HepG2 (cell line): ENCODE measurements at regions not wholly inside any gene's neighbourhood (a gene's known extent, or its start where the extent isn't known, plus 50 kb on each side); places are given as distances from the start of the nearest gene placed in this dataset.

Experiments used
- ATAC-seq: fragments of 200-7000 bp; cut with Tn5 transposase; 3 replicates; pipeline ENCODE4 v1.9.1; 2020; ENCODE audit warnings: mild to moderate bottlenecking, moderate library complexity
- BruUV-seq: library from RNA; stranded (reverse); fragments of 400-500 nt; replicated peaks from 2 replicates; lab custom pipeline; 2021; lab: Mats Ljungman, UMichigan
- CTCF ChIA-PET: fragments of 300-600 bp; formaldehyde crosslinking; extraction: SDS; loops from one replicate; lab custom pipeline; 2021; ENCODE audit warnings: low total read pairs, inconsistent platforms, low intra/inter-chr PET ratio; lab: Yijun Ruan, JAX
- POLR2A ChIA-PET: fragments of 350-600 bp; sonication (Branson Sonifier 250); formaldehyde crosslinking; loops from one replicate; lab custom pipeline; 2020; ENCODE audit warnings: antibody characterized with exemption, inconsistent platforms; lab: Yijun Ruan, JAX
- DNase-seq: peaks from one replicate; pipeline ENCODE4 v3.0.0-alpha.2; 2015; ENCODE audit warnings: low spot score
- FAIRE-seq: peaks from 3 replicates; lab custom pipeline; 2011; peaks lifted over from hg19 to GRCh38; lab: Jason Lieb, UNC
- H2AFZ ChIP-seq: one replicate; pipeline ENCODE4 v1.6.1; 2011; ENCODE audit warnings: low read length, inconsistent platforms
- H3K27ac ChIP-seq: fragments of 300-600 bp; 3 replicates; pipeline ENCODE4 v1.8.0; 2011; ENCODE audit warnings: mixed run types, mild to moderate bottlenecking, mixed read lengths, low read length, inconsistent platforms; ENCODE audit not compliant: insufficient read depth; ENCODE audit errors: extremely low read length
- H3K27me3 ChIP-seq, 2 experiments: fragments of 200-600 bp in 1 of 2; 2 replicates in 1 of 2; 3 replicates in 1 of 2; pipeline versions ENCODE4 v1.6.0 to v1.8.0; 2011; ENCODE audit warnings: low read length in 2 of 2, mild to moderate bottlenecking in 2 of 2, moderate library complexity in 2 of 2, inconsistent platforms in 1 of 2; ENCODE audit not compliant: insufficient read depth in 2 of 2, control insufficient read depth in 1 of 2
- H3K36me3 ChIP-seq, 2 experiments: fragments of 200-600 bp in 1 of 2; replicated peaks in 1 of 2; 2 replicates in 1 of 2; 3 replicates in 1 of 2; pipeline versions ENCODE4 v1.5.1 to v1.8.0; 2011; ENCODE audit warnings: low read length in 2 of 2, inconsistent platforms in 1 of 2; ENCODE audit not compliant: insufficient read depth in 2 of 2, control insufficient read depth in 1 of 2
- H3K4me1 ChIP-seq: 2 replicates; pipeline ENCODE4 v1.5.1; 2012; ENCODE audit warnings: low read length, inconsistent platforms; ENCODE audit not compliant: insufficient read depth
- H3K4me2 ChIP-seq: 2 replicates; pipeline ENCODE4 v1.6.0; 2011; ENCODE audit warnings: low read depth, low read length, inconsistent platforms
- H3K4me3 ChIP-seq, 3 experiments: fragments of 200-600 bp in 1 of 3; sonication (generic), shearing (Covaris generic) in 1 of 3; replicated peaks in 1 of 3; 2 replicates each; pipeline ENCODE4 v1.5.1; 2011 to 2016; ENCODE audit warnings: low read length in 3 of 3, inconsistent platforms in 2 of 3, low read depth in 2 of 3, mild to moderate bottlenecking in 2 of 3, control low read depth in 1 of 3, mixed read lengths in 1 of 3; ENCODE audit not compliant: insufficient read depth in 1 of 3
- H3K79me2 ChIP-seq: one replicate; pipeline ENCODE4 v1.6.1; 2011; ENCODE audit warnings: low read length, inconsistent platforms; ENCODE audit not compliant: insufficient read depth
- H3K9ac ChIP-seq: 2 replicates; pipeline ENCODE4 v1.6.0; 2011; ENCODE audit warnings: mild to moderate bottlenecking, low read depth, low read length, inconsistent platforms; ENCODE audit not compliant: insufficient read depth
- H3K9me3 ChIP-seq: 2 replicates; pipeline ENCODE4 v1.5.1; 2012; ENCODE audit warnings: mild to moderate bottlenecking, low read length
- H4K20me1 ChIP-seq: 2 replicates; pipeline ENCODE4 v1.6.0; 2011; ENCODE audit warnings: inconsistent platforms, mild to moderate bottlenecking, low read length, moderate library complexity; ENCODE audit not compliant: insufficient read depth
- AFF4 ChIP-seq: sonication (generic); formaldehyde crosslinking; IDR thresholded peaks from 2 replicates; pipeline ENCODE4 v1.4.0; 2020; ENCODE audit warnings: missing genetic modification reagents
- ELF1 ChIP-seq: sonication (generic); formaldehyde crosslinking; IDR thresholded peaks from 2 replicates; pipeline ENCODE4 v1.4.0; 2020; ENCODE audit warnings: missing genetic modification reagents
- MED8 ChIP-seq: sonication (generic); formaldehyde crosslinking; IDR thresholded peaks from 2 replicates; pipeline ENCODE4 v1.8.1; 2023; ENCODE audit warnings: mild to moderate bottlenecking, missing genetic modification reagents; ENCODE audit not compliant: insufficient replicate concordance
- RCOR2 ChIP-seq: IDR thresholded peaks from 2 replicates; pipeline ENCODE4 v1.6.1; 2016; ENCODE audit warnings: missing biosample characterization, missing genetic modification reagents
- RFXAP ChIP-seq: sonication (generic); formaldehyde crosslinking; IDR thresholded peaks from 2 replicates; pipeline ENCODE4 v1.4.0; 2020; ENCODE audit warnings: missing genetic modification reagents, borderline replicate concordance
- ZHX1 ChIP-seq: sonication (generic); formaldehyde crosslinking; IDR thresholded peaks from 2 replicates; pipeline ENCODE4 v1.8.1; 2022; ENCODE audit warnings: low read depth, mild to moderate bottlenecking, missing genetic modification reagents
- ZNF432 ChIP-seq: sonication (generic); formaldehyde crosslinking; IDR thresholded peaks from 2 replicates; pipeline ENCODE4 v1.5.0; 2020; ENCODE audit warnings: missing genetic modification reagents, mild to moderate bottlenecking, borderline replicate concordance
- ZNF501 ChIP-seq: sonication (generic); formaldehyde crosslinking; IDR thresholded peaks from 2 replicates; pipeline ENCODE4 v1.5.1; 2020; ENCODE audit warnings: mild to moderate bottlenecking, moderate library complexity, missing genetic modification reagents
- ZNF678 ChIP-seq: sonication (generic); formaldehyde crosslinking; IDR thresholded peaks from 2 replicates; pipeline ENCODE4 v1.4.0; 2020; ENCODE audit warnings: mild to moderate bottlenecking, missing genetic modification reagents
- ZNF850 ChIP-seq: sonication (generic); formaldehyde crosslinking; conservative IDR thresholded peaks from 2 replicates; pipeline ENCODE4 v1.9.0; 2021; ENCODE audit warnings: mild to moderate bottlenecking, missing genetic modification reagents
- WGBS: methylation state at CpG from one replicate; pipeline ENCODE4 v1.1.6; 2017; ENCODE audit warnings: low lambda C conversion rate; 5-methylcytosine and 5-hydroxymethylcytosine counted together
- in situ Hi-C: cut with HindIII; loops from 2 replicates; pipeline ENCODE4 v1.10.0; 2017; ENCODE audit warnings: low pct_unique_long_range_greater_than_20kb; ENCODE audit not compliant: extremely low pct_ligation_motif_present
- intact Hi-C: fragments of 100-400 bp; cut with micrococcal nuclease; formaldehyde crosslinking; loops from one replicate; pipeline ENCODE4 v1.10.0; 2022; ENCODE audit not compliant: unreplicated experiment

GRCh38 chr2:59250307-59250677 is 1009.2 kb upstream of the FANCL start (continued):
- TF ChIP-seq AFF4 (CRISPR knock-in tag) = no peak

- Histone ChIP-seq H3K4me3 (no peak overlapping the region), H2AFZ (no peak overlapping the region), H3K79me2 (no peaks in the 10 kb centered on the region), H3K36me3 (no peaks in the 10 kb centered on the region), H3K9ac (no peak overlapping the region), H3K27ac (no peak overlapping the region), H4K20me1 (no peaks in the 10 kb centered on the region), H3K9me3 (no peaks in the 10 kb centered on the region), H3K27me3 (0 out of 5 replicates have a peak, but pooled peaks cover 0 to 7% of the 10 kb centered on the region in 2 experiments), H3K4me1 (no peaks in the 10 kb centered on the region), H3K4me2 (no peak overlapping the region)
- BruUV-seq = no TSS peak
- no peak for DNase-seq
- intact Hi-C loops = no loop called here
- FAIRE-seq = no peak
- ATAC-seq = no peak; the same call in 2 of the 3 replicates
- in situ Hi-C loops = no loop called here
- CTCF ChIA-PET = no interaction called here
- POLR2A ChIA-PET = no interaction called here
- 19% methylated on average over 23 of the region's 23 CpGs for WGBS
- no peak for TF ChIP-seq RFXAP
- TF ChIP-seq ZHX1 (CRISPR knock-in tag) = no peak
- TF ChIP-seq ZNF850 (CRISPR knock-in tag) = no peak
- no peak for TF ChIP-seq ZNF432 (CRISPR knock-in tag)
- no peak for TF ChIP-seq RCOR2 (CRISPR knock-in tag)
- no peak for TF ChIP-seq ZNF678 (CRISPR knock-in tag)
- TF ChIP-seq ZNF501 (CRISPR knock-in tag) = no peak
- no peak for TF ChIP-seq ELF1 (CRISPR knock-in tag)
- TF ChIP-seq MED8 (CRISPR knock-in tag) = no peak
Observed at GRCh38 chr2:59249441-59250306, 1008.5 kb upstream of the FANCL start.
